ENCODE measurements at regions not wholly inside any gene's neighbourhood (a gene's known extent, or its start where the extent isn't known, plus 50 kb on each side); places are given as distances from the start of the nearest gene placed in this dataset.

GRCh38 chr2:18104595-18105224, 226.2 kb downstream of the KCNS3 start:
- H3K27me3 ChIP-seq, result no peaks in the 10 kb centered on the region
- peak; percentile 73 for DNase-seq
- H3K4me1 ChIP-seq, result peaks cover 27% of the 10 kb centered on the region
- H3K4me3 ChIP-seq, result no peak overlapping the region
- intact Hi-C loops (cut with DNase I; ENCODE audit: low total_unique reads), result no loop called here
- TF ChIP-seq POLR2A (IDR thresholded peaks at IDR 0.05), result no peak
- TF ChIP-seq, protein P1, sequence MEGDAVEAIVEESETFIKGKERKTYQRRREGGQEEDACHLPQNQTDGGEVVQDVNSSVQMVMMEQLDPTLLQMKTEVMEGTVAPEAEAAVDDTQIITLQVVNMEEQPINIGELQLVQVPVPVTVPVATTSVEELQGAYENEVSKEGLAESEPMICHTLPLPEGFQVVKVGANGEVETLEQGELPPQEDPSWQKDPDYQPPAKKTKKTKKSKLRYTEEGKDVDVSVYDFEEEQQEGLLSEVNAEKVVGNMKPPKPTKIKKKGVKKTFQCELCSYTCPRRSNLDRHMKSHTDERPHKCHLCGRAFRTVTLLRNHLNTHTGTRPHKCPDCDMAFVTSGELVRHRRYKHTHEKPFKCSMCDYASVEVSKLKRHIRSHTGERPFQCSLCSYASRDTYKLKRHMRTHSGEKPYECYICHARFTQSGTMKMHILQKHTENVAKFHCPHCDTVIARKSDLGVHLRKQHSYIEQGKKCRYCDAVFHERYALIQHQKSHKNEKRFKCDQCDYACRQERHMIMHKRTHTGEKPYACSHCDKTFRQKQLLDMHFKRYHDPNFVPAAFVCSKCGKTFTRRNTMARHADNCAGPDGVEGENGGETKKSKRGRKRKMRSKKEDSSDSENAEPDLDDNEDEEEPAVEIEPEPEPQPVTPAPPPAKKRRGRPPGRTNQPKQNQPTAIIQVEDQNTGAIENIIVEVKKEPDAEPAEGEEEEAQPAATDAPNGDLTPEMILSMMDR (IDR thresholded peaks at IDR 0.05), result peak in 1 of 3 experiments; percentile 14
- H3K36me3 ChIP-seq (ENCODE audit: low read depth, missing control alignments), result no peaks in the 10 kb centered on the region
- H3K27ac ChIP-seq, result peak overlapping the region; percentile 50 to 89
- 31 to 38% methylated on average over 5 of the region's 5 CpGs for WGBS, 2 donors
- H3K9me3 ChIP-seq, result no peaks in the 10 kb centered on the region

- intact Hi-C loops (cut with DNase I; ENCODE audit: low total_unique reads), result no loop called here
- Histone ChIP-seq H3K27me3 (no peaks in the 10 kb centered on the region), H3K27ac (no peak overlapping the region), H3K9me3 (no peaks in the 10 kb centered on the region), H3K4me1 (peaks cover 10% of the 10 kb centered on the region), H3K4me3 (no peak overlapping the region), H3K36me3 (ENCODE audit: low read depth, missing control alignments) (no peaks in the 10 kb centered on the region)
- TF ChIP-seq POLR2A (IDR thresholded peaks at IDR 0.05), result no peak
- TF ChIP-seq, protein P1 (IDR thresholded peaks at IDR 0.05), result no peak
- DNase-seq, result no peak
- WGBS, 2 donors, result 83 to 87% methylated on average over 4 of the region's 4 CpGs
These were observed 218.5 kb downstream of the KCNS3 start for GRCh38 chr2:18096836-18097405.

DNA sequence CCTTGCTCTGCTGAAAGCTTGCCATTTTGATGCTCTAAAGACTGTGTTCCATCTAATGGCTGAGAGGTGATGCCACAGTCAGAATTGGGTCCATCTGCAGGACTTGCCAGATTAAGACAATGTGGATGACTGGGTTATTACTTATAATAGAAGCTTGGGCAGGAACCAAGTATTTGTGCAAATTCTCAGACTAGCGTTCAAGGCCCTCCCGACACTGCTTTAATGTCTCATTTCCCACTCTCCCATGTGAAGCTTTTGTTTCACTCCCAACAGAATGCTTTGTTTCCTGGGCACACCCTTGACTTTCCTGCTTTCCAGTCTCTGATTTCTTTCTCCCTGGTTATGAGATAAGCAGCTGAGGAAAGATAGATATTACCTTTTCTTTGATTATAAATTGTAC, 215.8 kb downstream of the KCNS3 start:
- no peaks in the 10 kb centered on the region for H3K36me3 ChIP-seq (ENCODE audit: low read depth, missing control alignments)
- H3K27me3 ChIP-seq, result no peaks in the 10 kb centered on the region
- intact Hi-C loops (cut with DNase I; ENCODE audit: low total_unique reads), result no loop called here
- H3K9me3 ChIP-seq, result no peaks in the 10 kb centered on the region
- H3K4me3 ChIP-seq, result no peak overlapping the region
- TF ChIP-seq, protein P1 (IDR thresholded peaks at IDR 0.05), result no peak
- TF ChIP-seq POLR2A (IDR thresholded peaks at IDR 0.05), result no peak
- peaks cover 5% of the 10 kb centered on the region for H3K4me1 ChIP-seq
- WGBS, 2 donors, result 46% methylated on average over 2 of the region's 2 CpGs
- DNase-seq, result no peak
- H3K27ac ChIP-seq, result no peak overlapping the region

DNA sequence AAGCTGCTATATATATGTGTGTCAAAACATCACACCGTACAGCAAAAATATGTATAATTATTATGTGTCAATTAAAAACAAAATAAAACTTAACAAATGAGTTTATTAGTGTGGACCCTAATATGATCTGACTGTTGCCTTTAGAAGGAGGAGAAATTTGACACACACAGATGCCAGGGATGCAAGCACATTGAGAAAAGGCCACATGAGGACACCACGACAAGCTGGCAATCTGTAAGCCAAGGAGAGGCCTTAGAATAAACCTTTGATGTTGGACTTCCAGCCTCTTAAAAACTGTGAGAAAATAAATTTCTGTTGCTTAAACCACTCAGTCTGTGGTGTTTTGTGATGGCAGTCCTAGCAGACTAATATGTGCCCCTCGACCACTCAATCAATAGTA, 214.7 kb downstream of the KCNS3 start:
- H3K9me3 ChIP-seq, result no peaks in the 10 kb centered on the region

More for the DNA sequence above, 214.7 kb downstream of the KCNS3 start:
- TF ChIP-seq POLR2A (IDR thresholded peaks at IDR 0.05), result no peak
- TF ChIP-seq, protein P1 (IDR thresholded peaks at IDR 0.05), result no peak
- no peaks in the 10 kb centered on the region for H3K36me3 ChIP-seq (ENCODE audit: low read depth, missing control alignments)
- 89 to 90% methylated on average over 3 of the region's 3 CpGs for WGBS, 2 donors
- no peak overlapping the region for H3K27ac ChIP-seq
- no peaks in the 10 kb centered on the region for H3K4me1 ChIP-seq
- no peaks in the 10 kb centered on the region for H3K27me3 ChIP-seq
- intact Hi-C loops (cut with DNase I; ENCODE audit: low total_unique reads), result no loop called here
- H3K4me3 ChIP-seq, result no peak overlapping the region
- DNase-seq, result no peak

Measured in testis (tissue), 2 donors.